ENCODE measurements at regions not wholly inside any gene's neighbourhood (a gene's known extent, or its start where the extent isn't known, plus 50 kb on each side); places are given as distances from the start of the nearest gene placed in this dataset.

DNA sequence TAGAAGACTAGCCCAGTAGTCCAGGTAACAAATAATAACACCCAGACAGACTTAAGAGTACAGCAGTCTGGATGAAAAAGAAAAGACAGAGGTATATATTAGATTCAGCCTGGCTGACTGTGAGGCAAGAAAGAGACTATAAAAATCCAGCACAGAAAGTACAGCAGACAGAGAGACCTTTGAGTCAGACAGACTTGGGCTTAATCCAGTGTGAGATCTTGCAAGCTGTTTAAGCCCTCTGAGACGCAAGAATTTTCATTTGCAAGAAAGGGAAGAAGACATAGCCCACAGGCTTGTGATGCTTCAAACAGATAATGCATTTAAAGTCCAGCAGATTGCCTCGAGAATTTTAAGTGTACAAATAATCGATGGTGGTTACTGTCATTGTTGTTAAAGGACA lies 471.4 kb downstream of the LIG4 start (continued):
- TF ChIP-seq HOXD13 (CRISPR knock-in tag; IDR thresholded peaks at IDR 0.05; ENCODE audit: borderline replicate concordance) = no peak
- TF ChIP-seq ZBTB8A (tag by site-specific recombination; IDR thresholded peaks at IDR 0.05) = no peak

DNA sequence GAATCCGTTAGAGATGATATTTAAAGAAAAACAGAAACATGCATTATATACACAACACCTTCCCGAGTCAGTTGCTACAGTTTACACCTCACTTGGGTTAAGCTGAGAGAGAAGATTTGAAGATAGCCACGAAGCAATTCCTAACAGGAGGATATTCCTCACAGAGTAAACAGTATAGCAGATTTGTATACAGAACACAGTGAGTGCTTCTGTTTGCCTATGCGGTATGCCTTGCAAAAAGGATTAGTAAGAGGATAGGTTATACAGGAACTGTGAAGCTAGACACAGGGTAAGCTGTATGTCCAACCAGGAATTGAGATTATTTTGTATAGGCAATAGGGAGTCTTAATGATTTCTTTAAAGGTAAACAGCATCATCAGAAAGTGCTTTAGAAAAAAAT lies 471.8 kb downstream of the LIG4 start:
- TF ChIP-seq ZNF10 (tag by site-specific recombination; IDR thresholded peaks at IDR 0.05) (no peak), ZNF202 (tag by site-specific recombination; IDR thresholded peaks at IDR 0.05; ENCODE audit: borderline replicate concordance) (no peak), GLIS1 (tag by site-specific recombination; IDR thresholded peaks at IDR 0.05) (no peak), ZNF394 (tag by site-specific recombination; IDR thresholded peaks at IDR 0.05; ENCODE audit: borderline replicate concordance) (no peak), ZNF184 (tag by site-specific recombination; IDR thresholded peaks at IDR 0.05) (no peak), ZNF121 (tag by site-specific recombination; IDR thresholded peaks at IDR 0.05) (no peak), ZNF302 (tag by site-specific recombination; IDR thresholded peaks at IDR 0.05; ENCODE audit: low read depth) (no peak), ZNF2 (tag by site-specific recombination; IDR thresholded peaks at IDR 0.05) (no peak), ZNF23 (tag by site-specific recombination; IDR thresholded peaks at IDR 0.05; ENCODE audit: borderline replicate concordance) (no peak), ZSCAN30 (tag by site-specific recombination; IDR thresholded peaks at IDR 0.05) (no peak)
- TF ChIP-seq, protein P1, sequence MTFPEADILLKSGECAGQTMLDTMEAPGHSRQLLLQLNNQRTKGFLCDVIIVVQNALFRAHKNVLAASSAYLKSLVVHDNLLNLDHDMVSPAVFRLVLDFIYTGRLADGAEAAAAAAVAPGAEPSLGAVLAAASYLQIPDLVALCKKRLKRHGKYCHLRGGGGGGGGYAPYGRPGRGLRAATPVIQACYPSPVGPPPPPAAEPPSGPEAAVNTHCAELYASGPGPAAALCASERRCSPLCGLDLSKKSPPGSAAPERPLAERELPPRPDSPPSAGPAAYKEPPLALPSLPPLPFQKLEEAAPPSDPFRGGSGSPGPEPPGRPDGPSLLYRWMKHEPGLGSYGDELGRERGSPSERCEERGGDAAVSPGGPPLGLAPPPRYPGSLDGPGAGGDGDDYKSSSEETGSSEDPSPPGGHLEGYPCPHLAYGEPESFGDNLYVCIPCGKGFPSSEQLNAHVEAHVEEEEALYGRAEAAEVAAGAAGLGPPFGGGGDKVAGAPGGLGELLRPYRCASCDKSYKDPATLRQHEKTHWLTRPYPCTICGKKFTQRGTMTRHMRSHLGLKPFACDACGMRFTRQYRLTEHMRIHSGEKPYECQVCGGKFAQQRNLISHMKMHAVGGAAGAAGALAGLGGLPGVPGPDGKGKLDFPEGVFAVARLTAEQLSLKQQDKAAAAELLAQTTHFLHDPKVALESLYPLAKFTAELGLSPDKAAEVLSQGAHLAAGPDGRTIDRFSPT (tag by site-specific recombination; IDR thresholded peaks at IDR 0.05) = no peak
- TF ChIP-seq, protein P2, sequence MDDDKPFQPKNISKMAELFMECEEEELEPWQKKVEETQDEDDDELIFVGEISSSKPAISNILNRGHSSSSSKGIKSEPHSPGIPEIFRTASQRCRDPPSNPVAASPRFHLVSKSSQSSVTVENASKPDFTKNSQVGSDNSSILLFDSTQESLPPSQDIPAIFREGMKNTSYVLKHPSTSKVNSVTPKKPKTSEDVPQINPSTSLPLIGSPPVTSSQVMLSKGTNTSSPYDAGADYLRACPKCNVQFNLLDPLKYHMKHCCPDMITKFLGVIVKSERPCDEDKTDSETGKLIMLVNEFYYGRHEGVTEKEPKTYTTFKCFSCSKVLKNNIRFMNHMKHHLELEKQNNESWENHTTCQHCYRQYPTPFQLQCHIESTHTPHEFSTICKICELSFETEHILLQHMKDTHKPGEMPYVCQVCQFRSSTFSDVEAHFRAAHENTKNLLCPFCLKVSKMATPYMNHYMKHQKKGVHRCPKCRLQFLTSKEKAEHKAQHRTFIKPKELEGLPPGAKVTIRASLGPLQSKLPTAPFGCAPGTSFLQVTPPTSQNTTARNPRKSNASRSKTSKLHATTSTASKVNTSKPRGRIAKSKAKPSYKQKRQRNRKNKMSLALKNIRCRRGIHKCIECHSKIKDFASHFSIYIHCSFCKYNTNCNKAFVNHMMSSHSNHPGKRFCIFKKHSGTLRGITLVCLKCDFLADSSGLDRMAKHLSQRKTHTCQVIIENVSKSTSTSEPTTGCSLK (tag by site-specific recombination; IDR thresholded peaks at IDR 0.05) = no peak
- TF ChIP-seq, protein P3, sequence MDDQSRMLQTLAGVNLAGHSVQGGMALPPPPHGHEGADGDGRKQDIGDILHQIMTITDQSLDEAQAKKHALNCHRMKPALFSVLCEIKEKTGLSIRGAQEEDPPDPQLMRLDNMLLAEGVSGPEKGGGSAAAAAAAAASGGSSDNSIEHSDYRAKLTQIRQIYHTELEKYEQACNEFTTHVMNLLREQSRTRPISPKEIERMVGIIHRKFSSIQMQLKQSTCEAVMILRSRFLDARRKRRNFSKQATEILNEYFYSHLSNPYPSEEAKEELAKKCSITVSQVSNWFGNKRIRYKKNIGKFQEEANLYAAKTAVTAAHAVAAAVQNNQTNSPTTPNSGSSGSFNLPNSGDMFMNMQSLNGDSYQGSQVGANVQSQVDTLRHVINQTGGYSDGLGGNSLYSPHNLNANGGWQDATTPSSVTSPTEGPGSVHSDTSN (CRISPR knock-in tag; IDR thresholded peaks at IDR 0.05) = no peak
- TF ChIP-seq, protein P4, sequence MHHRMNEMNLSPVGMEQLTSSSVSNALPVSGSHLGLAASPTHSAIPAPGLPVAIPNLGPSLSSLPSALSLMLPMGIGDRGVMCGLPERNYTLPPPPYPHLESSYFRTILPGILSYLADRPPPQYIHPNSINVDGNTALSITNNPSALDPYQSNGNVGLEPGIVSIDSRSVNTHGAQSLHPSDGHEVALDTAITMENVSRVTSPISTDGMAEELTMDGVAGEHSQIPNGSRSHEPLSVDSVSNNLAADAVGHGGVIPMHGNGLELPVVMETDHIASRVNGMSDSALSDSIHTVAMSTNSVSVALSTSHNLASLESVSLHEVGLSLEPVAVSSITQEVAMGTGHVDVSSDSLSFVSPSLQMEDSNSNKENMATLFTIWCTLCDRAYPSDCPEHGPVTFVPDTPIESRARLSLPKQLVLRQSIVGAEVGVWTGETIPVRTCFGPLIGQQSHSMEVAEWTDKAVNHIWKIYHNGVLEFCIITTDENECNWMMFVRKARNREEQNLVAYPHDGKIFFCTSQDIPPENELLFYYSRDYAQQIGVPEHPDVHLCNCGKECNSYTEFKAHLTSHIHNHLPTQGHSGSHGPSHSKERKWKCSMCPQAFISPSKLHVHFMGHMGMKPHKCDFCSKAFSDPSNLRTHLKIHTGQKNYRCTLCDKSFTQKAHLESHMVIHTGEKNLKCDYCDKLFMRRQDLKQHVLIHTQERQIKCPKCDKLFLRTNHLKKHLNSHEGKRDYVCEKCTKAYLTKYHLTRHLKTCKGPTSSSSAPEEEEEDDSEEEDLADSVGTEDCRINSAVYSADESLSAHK (tag by site-specific recombination; IDR thresholded peaks at IDR 0.05) = no peak
- H3K27ac ChIP-seq (ENCODE audit: extremely low read depth, low read depth, low read length) = no peak overlapping the region
- POLR2A ChIA-PET = no interaction called here
- no peaks in the 10 kb centered on the region for H3K4me1 ChIP-seq (ENCODE audit: control insufficient read depth, insufficient read depth, low read length)
- H3K4me3 ChIP-seq (ENCODE audit: low read depth, low read length) = no peak overlapping the region
- no peaks in the 10 kb centered on the region for H3K36me3 ChIP-seq (ENCODE audit: control insufficient read depth in 2 of 2, insufficient read depth in 1 of 2, low read length in 2 of 2)
- CTCF ChIA-PET = no interaction called here
- no peaks in the 10 kb centered on the region for H3K9me3 ChIP-seq (ENCODE audit: control insufficient read depth, insufficient read depth, low read depth, low read length)

DNA sequence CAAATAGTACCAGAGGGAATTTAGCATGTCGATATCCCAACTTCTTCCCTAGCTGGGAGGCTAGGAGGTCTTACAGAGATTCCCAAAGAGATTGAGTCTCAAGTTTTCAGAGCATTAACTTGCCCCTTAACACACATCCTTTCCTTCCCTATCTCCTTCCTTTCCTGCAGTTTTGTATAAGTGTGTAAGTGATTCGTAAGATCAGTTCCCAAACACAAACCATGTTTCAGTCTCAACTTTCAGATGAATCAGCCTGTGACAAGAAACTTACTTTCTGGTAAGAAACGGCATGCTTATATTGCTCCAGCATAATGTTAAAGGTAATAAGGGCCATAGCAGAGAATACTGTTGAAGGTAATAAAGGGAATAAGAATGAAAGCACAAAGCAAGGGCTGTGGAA lies 472.2 kb downstream of the LIG4 start:
- ChIA-PET CTCF (no interaction called here), POLR2A (no interaction called here)
- no peaks in the 10 kb centered on the region for H3K9me3 ChIP-seq (ENCODE audit: control insufficient read depth, insufficient read depth, low read depth, low read length)
- no peak overlapping the region for H3K27ac ChIP-seq (ENCODE audit: extremely low read depth, low read depth, low read length)
- no peak for TF ChIP-seq ZNF747 (tag by site-specific recombination; IDR thresholded peaks at IDR 0.05)
- no peak overlapping the region for H3K4me3 ChIP-seq (ENCODE audit: low read depth, low read length)
- no peaks in the 10 kb centered on the region for H3K36me3 ChIP-seq (ENCODE audit: control insufficient read depth in 2 of 2, insufficient read depth in 1 of 2, low read length in 2 of 2)
- no peaks in the 10 kb centered on the region for H3K4me1 ChIP-seq (ENCODE audit: control insufficient read depth, insufficient read depth, low read length)
